Ascending aorta (tissue), 2 donors: ENCODE measurements at regions not wholly inside any gene's neighbourhood (a gene's known extent, or its start where the extent isn't known, plus 50 kb on each side); places are given as distances from the start of the nearest gene placed in this dataset.
"Not testable (repeated sequence)": the region's sequence is repeated elsewhere in the genome, so short reads cannot be mapped to it uniquely, and the experiment has no call there.

Experiments used
- DNase-seq, 2 donors: peaks; one replicate each; pipeline ENCODE4 v3.0.0-alpha.2; 2019; ENCODE audit warnings: low spot score in 2 of 2
- H3K27ac ChIP-seq, 2 donors: fragments of 200-600 bp; sonication (generic); one replicate each; pipeline ENCODE4 v1.5.1; 2016 to 2017; ENCODE audit warnings: mild to moderate bottlenecking in 1 of 2
- H3K27me3 ChIP-seq: fragments of 200-600 bp; sonication (generic); one replicate; pipeline ENCODE4 v1.5.1; 2017
- H3K36me3 ChIP-seq, 2 donors: fragments of 200-600 bp; sonication (generic); one replicate each; pipeline ENCODE4 v1.5.1; 2016
- H3K4me1 ChIP-seq, 2 donors: fragments of 200-600 bp; sonication (generic); one replicate each; pipeline ENCODE4 v1.5.1; 2016 to 2017; ENCODE audit warnings: mild to moderate bottlenecking in 1 of 2
- H3K4me3 ChIP-seq, 2 donors: fragments of 200-600 bp; sonication (generic); one replicate each; pipeline ENCODE4 v1.5.1; 2016 to 2017; ENCODE audit warnings: mild to moderate bottlenecking in 1 of 2
- H3K9me3 ChIP-seq, 2 donors: fragments of 200-600 bp; sonication (generic); one replicate each; pipeline ENCODE4 v1.5.1; 2016
- CTCF ChIP-seq, 3 experiments: fragments of 200-600 bp in 2 of 3; fragments of 450-650 bp in 1 of 3; sonication (generic) in 2 of 3; IDR thresholded peaks; one replicate each; pipeline ENCODE4 v1.5.1; 2016 to 2019; ENCODE audit warnings: antibody characterized with exemption in 3 of 3, mild to moderate bottlenecking in 1 of 3, moderate library complexity in 1 of 3
- intact Hi-C: fragments of 100-400 bp; cut with DNase I; formaldehyde crosslinking; loops from one replicate; pipeline ENCODE4 v1.15.1; 2023

GRCh38 chr7:159207393-159207792 is 62.7 kb upstream of the VIPR2 start:
- TF ChIP-seq CTCF (IDR thresholded peaks at IDR 0.05), result no peak
- no peaks in the 10 kb centered on the region for H3K36me3 ChIP-seq
- H3K27ac ChIP-seq, result no peak overlapping the region
- no peaks in the 10 kb centered on the region for H3K27me3 ChIP-seq
- no peak for DNase-seq
- no peaks in the 10 kb centered on the region for H3K9me3 ChIP-seq
- intact Hi-C loops, result no loop called here
- H3K4me1 ChIP-seq, result peaks cover 4 to 5% of the 10 kb centered on the region in 2 donors
- H3K4me3 ChIP-seq, result no peak overlapping the region

- H3K9me3 ChIP-seq, result no peaks in the 10 kb centered on the region
- no peak for DNase-seq
- H3K27ac ChIP-seq, result no peak overlapping the region
- H3K27me3 ChIP-seq, result no peaks in the 10 kb centered on the region
- no peak overlapping the region for H3K4me3 ChIP-seq
- no peak for TF ChIP-seq CTCF (IDR thresholded peaks at IDR 0.05)
- H3K4me1 ChIP-seq, result peaks cover 0 to 1% of the 10 kb centered on the region in 2 donors
- intact Hi-C loops, result no loop called here
- H3K36me3 ChIP-seq, result no peaks in the 10 kb centered on the region
These were observed 61.2 kb upstream of the VIPR2 start for GRCh38 chr7:159205833-159206232.

GRCh38 chr7:159204664-159205063 is 60.0 kb upstream of the VIPR2 start:
- Histone ChIP-seq H3K4me3 (no peak overlapping the region), H3K36me3 (no peaks in the 10 kb centered on the region), H3K27me3 (no peaks in the 10 kb centered on the region), H3K9me3 (no peaks in the 10 kb centered on the region), H3K27ac (no peak overlapping the region), H3K4me1 (no peaks in the 10 kb centered on the region)
- no peak for TF ChIP-seq CTCF (IDR thresholded peaks at IDR 0.05)
- DNase-seq, result no peak
- intact Hi-C loops, result no loop called here

- intact Hi-C loops, H3K36me3 ChIP-seq, H3K9me3 ChIP-seq, H3K27ac ChIP-seq, H3K27me3 ChIP-seq, H3K4me3 ChIP-seq, H3K4me1 ChIP-seq, DNase-seq: not testable (repeated sequence)
These were observed 58.6 kb upstream of the VIPR2 start for GRCh38 chr7:159203253-159203652.

- Histone ChIP-seq H3K4me3 (no peak overlapping the region), H3K4me1 (no peaks in the 10 kb centered on the region), H3K36me3 (no peaks in the 10 kb centered on the region), H3K9me3 (no peaks in the 10 kb centered on the region), H3K27me3 (no peaks in the 10 kb centered on the region), H3K27ac (no peak overlapping the region)
- intact Hi-C loops, result no loop called here
- no peak for TF ChIP-seq CTCF (IDR thresholded peaks at IDR 0.05)
- DNase-seq, result no peak
These were observed 57.2 kb upstream of the VIPR2 start for GRCh38 chr7:159201722-159202330.

GRCh38 chr7:159200421-159200820 is 55.8 kb upstream of the VIPR2 start:
- H3K9me3 ChIP-seq, result no peaks in the 10 kb centered on the region
- no peaks in the 10 kb centered on the region for H3K27me3 ChIP-seq
- no peaks in the 10 kb centered on the region for H3K4me1 ChIP-seq
- H3K4me3 ChIP-seq, result no peak overlapping the region
- intact Hi-C loops, result no loop called here
- DNase-seq, result no peak
- no peak overlapping the region for H3K27ac ChIP-seq
- H3K36me3 ChIP-seq, result no peaks in the 10 kb centered on the region
- no peak for TF ChIP-seq CTCF (IDR thresholded peaks at IDR 0.05)
